Skeletal muscle cell (primary cell): ENCODE measurements at regions not wholly inside any gene's neighbourhood (a gene's known extent, or its start where the extent isn't known, plus 50 kb on each side); places are given as distances from the start of the nearest gene placed in this dataset.

ENCODE experiments used
- DNase-seq: peaks from one replicate; pipeline ENCODE4 v3.0.0-alpha.2; 2010; ENCODE audit warnings: low read depth
- H3K4me3 ChIP-seq: 2 replicates; pipeline ENCODE4 v1.5.1; 2011; ENCODE audit warnings: low read depth, mild to moderate bottlenecking, control low read depth, low read length, moderate library complexity

DNA sequence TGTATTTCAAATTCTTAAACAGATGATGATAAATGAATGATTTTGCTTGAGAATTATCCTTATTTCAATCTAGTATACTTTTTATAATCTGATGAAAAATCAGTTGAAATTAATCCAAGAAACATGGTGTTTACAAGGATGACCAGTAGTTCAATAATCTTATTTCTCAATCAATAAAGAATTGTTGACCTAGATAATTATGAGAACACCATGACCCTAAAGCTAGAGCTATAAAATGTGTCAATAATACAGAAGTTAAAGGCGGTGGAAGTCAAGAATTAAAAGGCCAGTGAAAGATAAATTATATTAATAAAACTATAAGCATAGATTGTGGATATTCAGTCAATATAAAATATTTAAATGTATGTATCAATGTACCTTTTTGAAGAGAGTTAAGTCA, 667.4 kb upstream of the GCFC2 start:
- H3K4me3 ChIP-seq: no peak overlapping the region

DNA sequence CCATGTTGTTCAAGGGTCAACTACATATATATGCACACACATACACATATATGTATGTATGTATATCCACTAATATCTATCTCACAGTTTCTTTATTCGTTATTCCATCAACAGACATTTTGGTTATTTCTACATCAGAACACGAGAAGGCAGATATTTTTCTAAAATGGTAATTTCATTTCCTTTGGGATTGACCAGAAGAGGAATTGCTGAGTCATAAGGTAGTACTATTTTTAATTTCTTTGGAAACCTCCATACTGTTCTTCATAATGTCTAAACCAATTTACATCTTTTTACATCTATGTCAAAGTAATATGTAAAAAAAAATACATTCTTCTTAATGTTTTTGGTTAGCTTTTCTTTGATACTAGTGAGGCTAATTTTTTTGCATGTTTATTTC, 630.7 kb upstream of the GCFC2 start:
- no peak overlapping the region for H3K4me3 ChIP-seq
- no peak for DNase-seq

More for the DNA sequence above, 667.4 kb upstream of the GCFC2 start:
- no peak for DNase-seq

DNA sequence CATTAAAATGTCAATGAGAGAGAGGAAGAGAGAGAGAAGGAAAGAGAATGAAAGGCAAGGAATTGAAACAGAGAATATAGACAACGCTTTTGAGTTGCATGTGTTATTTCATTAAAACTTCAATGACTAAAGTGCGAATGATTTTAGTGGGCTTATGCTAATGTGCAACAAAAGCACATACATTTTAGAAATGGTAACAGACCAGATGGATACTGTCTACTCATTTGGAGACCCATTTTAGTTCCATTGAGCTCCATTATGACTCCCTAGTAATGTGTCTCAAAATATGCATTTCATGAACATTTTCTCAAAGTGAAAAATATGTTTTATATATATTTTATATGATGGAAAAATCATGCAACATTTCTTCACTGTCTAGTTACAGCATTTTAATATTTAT, 622.2 kb upstream of the GCFC2 start:
- no peak overlapping the region for H3K4me3 ChIP-seq
- DNase-seq: no peak

DNA sequence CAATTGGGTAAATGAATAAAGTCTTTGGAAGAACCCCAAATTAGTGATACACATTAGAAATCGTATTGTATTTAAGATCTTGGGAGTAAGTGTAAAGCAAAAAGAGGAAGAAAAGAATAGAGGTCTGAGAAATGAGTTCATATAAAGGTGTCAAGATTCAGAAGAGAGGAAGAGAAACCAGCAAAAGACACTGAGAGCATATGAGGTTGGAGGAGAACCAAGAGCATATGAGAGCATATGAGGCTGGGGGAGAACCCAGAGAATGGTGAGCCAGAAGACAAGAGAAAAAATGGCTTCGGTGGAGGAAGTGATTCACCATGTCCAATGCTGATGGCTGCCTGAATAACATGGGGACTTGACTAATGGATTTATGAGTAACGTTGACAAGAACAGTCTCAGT, 620.1 kb upstream of the GCFC2 start:
- no peak for DNase-seq
- H3K4me3 ChIP-seq: no peak overlapping the region

DNA sequence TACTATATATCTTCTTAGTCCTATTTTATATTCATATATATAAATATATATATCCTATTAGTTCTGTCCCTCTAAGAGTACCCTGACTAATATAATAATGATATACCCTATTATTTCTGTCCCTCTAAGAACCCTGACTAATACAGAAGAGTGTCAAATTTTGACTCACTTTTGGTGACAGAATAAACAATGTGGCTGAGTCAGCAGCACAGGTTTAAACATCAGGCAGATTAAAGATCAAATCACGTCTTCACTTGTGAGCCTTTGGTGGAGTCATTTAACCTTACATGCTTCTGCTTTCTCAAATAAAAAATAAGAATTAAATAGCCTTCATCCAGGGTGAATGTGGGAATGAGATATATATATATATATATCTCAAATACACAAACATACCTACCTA, 615.9 kb upstream of the GCFC2 start:
- no peak for DNase-seq
- no peak overlapping the region for H3K4me3 ChIP-seq

DNA sequence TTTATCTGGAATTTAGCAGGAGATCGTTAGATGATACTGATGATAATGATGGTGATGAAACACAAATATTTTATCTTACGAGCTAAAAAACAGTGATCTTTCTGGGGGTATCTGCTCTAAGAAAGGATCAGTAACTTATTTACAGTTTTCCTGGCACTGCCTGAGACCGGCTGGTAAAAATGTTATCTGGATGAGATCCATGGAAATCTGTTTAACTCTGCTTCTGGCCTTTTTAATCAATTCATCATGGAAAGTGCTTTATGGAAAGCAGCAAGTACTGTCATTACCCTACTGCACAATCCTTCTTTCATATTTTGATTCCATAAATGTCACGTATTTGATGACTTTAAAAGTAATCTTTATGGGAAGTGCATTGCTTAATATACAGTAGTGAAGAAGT, 612.7 kb upstream of the GCFC2 start:
- no peak for DNase-seq
- H3K4me3 ChIP-seq: no peak overlapping the region

DNA sequence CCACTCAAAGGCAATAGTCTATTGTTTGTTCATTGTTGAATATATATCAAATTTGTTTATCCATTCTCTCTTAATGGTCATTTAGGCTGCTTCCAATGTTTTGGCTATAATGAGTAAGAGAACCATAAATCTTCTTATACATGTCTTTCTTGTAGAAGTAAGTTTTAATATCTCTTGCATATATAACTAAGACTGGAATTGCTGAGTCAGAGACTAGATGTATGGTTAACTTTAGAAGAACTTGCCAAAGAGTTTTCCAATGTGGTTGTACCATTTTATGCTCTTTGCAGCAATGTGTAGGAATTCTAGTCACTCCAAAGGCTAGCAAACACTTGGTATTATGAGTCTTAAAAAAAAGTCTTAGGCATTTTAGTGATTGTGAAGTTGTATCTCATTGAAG, 610.0 kb upstream of the GCFC2 start:
- DNase-seq: no peak
- H3K4me3 ChIP-seq: no peak overlapping the region

DNA sequence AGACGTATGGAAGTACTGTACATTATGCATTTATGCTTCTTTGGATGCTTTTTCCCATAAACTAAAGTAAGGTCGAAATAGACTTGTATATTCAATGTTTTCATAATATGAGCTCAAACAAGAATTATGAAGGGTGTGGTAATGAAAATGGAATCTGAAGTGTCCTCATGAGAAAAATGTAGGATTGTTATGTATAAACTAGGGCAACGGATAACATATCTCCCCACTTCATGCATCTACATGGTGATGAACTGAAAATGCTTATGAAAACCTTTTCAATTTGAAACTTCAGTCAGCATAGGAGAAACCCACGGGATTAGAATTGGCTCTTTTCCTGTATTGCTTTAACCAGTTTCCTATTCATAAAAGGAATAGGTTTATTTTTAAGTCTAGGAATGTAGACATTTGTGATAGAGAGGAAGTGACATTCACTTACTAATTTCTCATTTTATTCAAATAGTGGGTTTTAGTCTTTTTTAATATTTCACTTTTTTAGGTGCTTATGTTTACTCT, 608.2 kb upstream of the GCFC2 start:
- H3K4me3 ChIP-seq: no peak overlapping the region
- no peak for DNase-seq

DNA sequence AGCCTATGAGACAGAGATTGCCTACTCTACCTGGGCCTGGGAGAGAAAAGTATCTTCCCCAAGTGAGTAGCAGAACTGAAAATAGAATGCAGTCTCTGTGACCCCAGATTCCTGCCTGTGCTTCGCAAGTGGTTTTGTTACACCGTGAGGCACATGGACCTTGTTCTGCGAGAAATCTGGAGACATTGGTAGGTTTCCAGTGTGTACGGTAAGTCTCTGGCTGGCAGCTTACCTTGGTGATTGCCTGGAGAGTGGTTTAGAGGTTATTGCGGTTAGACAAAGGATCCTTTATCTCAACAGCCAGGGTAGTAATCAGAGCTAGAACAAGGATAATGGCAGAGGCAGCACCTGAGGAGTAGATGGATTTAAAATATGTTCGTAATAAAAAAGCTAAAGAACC, 606.0 kb upstream of the GCFC2 start:
- no peak overlapping the region for H3K4me3 ChIP-seq
- no peak for DNase-seq

DNA sequence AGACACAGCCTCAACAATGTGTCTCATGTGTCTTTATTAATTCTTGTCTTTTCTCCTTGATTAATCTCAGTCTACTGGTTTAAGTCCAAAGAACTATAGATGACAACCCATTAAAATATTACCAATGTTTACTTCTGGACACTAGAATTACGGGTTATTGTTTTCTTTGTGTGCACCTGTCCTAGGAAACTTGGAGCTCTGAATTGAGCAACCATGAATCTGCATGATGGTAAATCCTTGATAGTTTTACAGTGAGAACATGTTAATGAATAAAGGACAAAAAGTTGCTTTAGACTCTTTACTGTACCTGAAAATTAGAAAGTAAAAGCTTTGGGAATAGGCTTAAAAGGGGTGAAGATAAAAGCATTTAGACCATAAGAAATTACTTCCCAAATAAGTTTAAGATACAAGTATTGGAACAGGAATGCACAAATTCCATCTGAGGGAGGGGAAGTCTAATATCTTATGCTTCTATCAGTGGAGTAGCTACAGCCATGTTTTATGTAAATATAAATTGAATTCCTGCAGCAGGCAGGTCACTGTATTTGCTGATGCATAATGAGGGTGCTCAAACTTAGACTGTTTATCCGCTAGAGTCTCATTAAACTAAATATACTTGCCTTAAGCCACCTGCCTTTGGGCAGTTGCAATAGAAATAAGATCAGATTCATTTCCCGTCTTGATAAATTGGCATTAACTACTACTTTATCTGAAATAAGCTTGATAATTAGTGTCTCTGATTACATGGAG, 603.7 kb upstream of the GCFC2 start:
- H3K4me3 ChIP-seq: no peak overlapping the region
- no peak for DNase-seq

DNA sequence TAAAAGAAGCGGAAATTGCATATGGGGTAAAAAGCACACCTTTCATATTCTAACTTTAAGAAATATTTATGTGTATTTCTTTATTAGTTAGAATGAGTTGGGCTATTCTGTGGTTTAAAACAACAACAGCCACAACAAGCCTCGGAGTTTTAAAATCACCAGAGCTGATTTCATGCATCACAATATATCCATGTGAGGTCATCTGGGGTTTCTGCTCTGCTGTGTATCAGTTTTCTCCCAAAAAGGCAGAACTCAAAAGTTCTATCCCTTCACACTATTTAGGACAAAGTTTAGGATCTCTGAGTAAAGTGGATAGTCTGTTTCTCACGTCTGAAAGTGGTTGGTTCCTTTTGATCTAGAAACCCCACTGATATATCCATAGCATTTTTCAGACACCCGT, 601.5 kb upstream of the GCFC2 start:
- DNase-seq: no peak
- no peak overlapping the region for H3K4me3 ChIP-seq

DNA sequence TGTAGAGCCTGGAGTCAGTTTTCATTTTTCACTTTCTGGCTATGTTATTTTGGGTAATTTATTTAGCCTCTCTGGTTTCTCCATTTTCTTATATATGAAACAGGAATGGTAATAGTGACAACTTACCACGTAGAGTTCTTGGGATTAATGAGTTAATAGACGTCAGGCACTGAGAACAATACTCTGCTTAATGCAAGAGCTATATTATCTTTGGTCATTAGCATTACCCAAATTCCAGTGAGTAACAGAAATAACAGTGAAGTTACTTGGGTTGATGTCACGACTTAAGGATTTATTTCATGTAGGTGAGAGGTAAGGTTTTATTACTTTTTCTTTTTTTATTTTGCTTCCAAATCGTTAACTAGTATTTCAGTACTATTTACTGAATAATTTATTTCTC, 601.0 kb upstream of the GCFC2 start:
- DNase-seq: no peak
- H3K4me3 ChIP-seq: no peak overlapping the region

DNA sequence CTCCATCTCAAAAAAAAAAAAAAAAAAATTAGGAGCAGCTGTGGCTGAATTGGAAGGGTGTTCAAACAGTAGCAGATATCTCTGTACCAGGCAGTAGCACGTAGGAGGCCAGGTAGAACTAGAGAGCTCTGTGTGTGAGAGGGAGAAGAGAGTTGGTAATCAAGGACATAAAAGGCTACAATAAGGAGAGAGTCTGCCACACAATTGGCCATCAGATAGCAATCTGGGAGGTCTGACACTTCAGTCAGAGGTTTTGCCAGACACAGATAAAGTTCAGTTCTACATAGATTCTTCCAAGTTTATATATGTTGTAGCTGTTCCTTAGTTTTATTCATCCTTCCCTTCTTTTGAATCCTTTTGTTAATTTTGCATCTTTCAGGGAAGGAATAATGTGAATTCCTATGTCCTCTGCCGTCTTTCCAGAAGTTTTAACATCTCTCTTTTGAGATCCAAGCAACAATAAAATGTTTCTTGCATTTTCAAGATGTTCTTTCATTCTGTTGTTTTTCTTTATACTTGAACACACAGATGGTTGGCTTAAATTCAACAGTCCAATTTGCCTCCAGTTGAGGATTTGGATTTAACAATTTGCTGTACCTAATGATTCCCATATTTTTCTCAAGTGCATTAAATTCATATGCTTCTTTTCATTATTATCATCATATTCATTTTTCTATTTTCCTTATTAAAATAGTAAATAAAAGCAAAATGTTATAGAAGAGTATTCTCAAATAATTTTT, 600.3 kb upstream of the GCFC2 start:
- no peak overlapping the region for H3K4me3 ChIP-seq
- no peak for DNase-seq

DNA sequence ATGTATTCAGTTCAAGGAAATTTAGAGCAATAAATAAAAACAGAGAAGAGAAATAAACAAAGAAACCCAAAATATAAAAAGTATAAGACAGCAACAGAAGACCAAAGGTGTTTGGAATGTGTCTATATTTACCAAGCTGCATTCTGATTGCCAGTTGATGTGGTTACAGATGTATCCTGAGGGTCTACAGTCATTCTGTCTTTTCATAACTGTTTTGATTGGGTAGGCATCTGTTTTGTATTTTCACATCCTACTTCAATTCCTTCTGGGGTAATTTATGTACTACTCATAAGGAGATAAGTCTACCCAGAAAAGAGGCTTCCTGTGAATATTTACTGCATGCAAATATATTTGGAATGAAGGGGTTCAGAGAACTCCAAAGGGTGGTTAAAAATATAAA, 596.8 kb upstream of the GCFC2 start:
- DNase-seq: no peak
- H3K4me3 ChIP-seq: no peak overlapping the region

DNA sequence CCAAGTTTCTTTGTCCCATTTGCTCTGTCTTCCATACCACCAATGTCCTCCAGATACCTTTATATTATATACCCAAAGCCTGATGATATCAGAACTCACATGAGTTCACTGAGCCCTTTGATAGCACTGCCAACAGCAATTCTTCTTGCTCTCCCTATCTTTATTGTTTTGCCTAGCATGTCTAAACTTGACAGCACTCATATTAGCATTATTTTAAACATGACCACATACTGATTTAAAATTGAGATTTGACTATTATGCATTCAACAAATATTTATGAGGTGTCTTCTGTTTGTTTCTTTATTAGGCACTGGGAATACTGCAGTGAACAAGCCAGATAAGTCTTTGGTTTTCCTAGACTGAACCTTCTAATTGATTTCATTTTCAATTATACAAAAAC, 587.3 kb upstream of the GCFC2 start:
- H3K4me3 ChIP-seq: no peak overlapping the region
- no peak for DNase-seq

DNA sequence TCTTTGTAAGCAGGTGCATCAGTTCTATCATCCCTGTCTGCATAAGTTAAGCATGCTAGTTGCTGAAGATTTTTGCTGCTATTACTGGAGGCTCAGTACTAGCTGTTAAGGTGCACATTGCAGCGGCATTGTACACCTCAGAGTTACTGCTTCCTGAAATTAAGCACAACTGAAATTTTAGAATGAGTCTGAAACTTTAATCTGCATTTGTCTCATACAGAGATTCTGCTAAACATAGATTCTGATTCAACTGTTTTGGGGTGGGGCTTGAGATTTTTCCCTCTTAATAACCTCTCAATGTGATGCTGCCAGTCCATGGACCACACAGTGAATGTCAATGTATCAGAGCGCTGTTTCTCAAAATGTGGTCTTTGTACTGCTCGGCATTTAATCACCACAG, 585.7 kb upstream of the GCFC2 start:
- DNase-seq: no peak
- no peak overlapping the region for H3K4me3 ChIP-seq

DNA sequence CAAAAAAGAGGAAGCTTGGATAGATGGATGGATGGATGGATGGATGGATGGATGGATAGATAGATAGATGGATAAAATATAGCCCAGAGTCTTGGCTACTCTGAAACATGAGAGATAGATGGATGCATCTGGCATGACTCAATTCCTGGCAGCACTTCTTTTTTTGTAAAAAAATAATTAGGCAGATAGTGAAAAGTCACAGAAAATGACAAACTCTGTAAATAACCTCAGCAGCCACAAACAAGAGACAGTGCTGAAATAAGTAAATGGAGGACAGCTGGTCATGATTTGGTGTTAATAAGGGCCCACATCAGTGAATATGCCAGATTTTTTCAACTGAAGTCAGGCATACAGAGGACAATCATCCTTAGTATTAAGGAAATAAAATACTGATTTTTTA, 585.0 kb upstream of the GCFC2 start:
- H3K4me3 ChIP-seq: no peak overlapping the region
- DNase-seq: no peak

DNA sequence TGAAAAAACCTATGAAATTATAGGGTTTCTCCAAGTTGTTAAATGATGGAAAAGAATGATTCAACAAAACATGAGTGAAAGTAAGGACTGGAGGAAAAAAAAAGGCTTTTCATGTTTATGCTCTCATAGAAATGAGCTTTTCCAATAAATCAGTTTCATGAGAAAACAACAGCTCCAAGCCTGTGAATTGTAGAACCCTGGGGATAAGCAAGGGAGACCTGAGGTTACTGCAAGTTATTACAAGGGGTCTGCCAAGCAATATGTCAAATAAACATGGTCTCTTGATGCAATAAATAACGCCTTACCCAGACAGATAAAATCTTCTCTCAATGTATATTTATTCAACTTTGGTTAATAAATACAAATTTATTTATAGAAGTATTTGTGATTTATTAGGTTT, 577.9 kb upstream of the GCFC2 start:
- no peak overlapping the region for H3K4me3 ChIP-seq
- DNase-seq: no peak

DNA sequence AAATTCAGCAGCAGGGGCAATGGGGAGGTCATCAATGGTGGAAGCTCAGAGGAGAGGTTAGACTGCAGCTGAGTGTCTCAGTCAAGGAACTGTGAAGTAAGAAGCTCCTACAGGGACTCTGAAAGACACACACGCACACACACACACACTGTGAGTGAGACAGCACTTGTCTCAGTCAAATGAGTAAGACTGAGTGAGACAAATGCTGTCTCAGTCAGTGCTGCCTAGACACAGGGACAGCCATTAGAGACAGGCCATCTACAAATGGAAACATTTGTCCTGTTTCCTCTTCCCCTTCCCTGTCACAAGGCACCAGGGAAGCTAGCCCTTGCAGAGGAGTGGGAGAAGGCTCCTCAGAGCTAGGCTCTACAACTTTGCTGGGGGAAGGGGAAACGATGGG, 577.4 kb upstream of the GCFC2 start:
- no peak for DNase-seq
- H3K4me3 ChIP-seq: no peak overlapping the region

DNA sequence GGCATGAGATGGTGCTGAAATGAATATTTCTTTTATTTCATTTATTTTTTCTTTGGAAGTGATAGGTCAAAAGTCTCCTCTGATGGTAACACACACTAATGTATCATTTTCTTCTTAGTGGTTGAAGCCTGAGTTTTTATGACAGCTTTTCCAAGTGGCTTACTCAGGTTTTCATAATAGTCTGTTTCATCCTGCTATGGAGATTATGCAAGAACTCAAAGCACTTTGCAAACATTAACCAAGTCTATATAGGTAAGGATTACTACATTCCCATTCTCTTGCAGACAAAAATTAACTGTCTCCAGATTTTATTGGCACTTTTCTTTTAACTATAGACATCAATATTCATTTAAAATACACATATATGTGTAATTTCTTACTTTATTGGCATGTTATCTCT, 572.6 kb upstream of the GCFC2 start:
- DNase-seq: no peak
- H3K4me3 ChIP-seq: no peak overlapping the region

DNA sequence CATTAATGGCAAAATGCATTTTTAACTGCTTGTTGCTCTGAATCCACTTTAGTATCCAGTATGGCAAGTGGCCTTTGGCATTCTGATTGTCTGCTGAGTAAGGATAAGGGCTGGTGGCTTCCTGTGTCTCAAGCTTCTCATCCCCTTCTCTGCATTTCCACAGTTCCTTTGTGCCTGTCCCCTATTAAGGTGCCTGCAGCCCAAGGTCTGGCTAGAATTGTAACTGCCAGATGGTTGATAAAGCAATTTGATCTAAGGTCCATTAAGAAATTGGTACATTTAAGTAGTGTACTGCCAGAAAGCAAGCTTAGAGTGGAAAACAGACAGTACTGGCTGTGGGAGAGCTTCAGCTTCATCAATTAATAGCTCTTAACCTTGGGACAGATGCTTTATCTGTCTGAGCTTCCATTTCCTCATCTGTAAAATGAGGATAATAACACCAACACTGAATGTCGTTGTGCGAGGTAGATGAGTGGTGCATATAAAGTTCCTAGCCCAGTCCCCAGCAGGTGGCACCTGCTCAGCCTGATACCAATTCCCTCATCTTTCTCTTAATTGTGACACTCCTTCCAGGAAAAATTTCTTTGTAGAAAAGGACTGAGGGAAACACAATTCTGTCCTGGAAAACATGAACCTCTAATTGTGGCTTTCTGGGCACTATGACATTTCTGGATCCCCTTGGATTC, 570.6 kb upstream of the GCFC2 start:
- DNase-seq: no peak
- H3K4me3 ChIP-seq: no peak overlapping the region
